OCI-LY7 (cell line): ENCODE measurements at regions not wholly inside any gene's neighbourhood (a gene's known extent, or its start where the extent isn't known, plus 50 kb on each side); places are given as distances from the start of the nearest gene placed in this dataset.

Source experiments
- EZH2phosphoT487 ChIP-seq: fragments of 200-600 bp; sonication (generic); IDR thresholded peaks from 2 replicates; pipeline ENCODE4 v1.6.1; 2018; ENCODE audit warnings: low read depth, borderline replicate concordance, mild to moderate bottlenecking, mixed run types, antibody characterized with exemption, low read length, moderate library complexity, mixed read lengths
- TF ChIP-seq, protein P1 (sequence below): fragments of 200-600 bp; sonication (generic); conservative IDR thresholded peaks from 2 replicates; pipeline ENCODE4 v1.5.1; 2014; ENCODE audit warnings: mild to moderate bottlenecking, antibody characterized with exemption, low read length, moderate library complexity, mixed read lengths

DNA sequence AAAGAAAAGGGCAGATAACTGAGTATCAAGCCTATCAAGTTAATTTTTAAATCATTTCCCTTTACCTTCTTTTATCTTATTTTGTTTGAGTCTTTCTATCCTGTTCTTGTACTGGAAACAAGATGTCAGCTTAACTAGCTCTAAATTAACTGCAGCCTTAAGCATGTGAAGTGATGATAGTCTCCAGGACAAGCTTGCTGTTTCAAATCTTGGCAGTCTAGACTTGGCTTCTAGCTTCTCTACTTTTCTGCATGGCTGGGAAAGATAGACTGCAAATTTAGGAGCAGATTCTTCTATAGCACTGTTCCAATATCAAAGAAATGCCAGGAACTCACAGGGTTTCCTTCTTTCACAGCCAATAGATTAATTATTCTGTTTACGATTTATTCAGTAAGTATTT is 1034.4 kb downstream of the TUSC7 start:
- TF ChIP-seq, protein P1, sequence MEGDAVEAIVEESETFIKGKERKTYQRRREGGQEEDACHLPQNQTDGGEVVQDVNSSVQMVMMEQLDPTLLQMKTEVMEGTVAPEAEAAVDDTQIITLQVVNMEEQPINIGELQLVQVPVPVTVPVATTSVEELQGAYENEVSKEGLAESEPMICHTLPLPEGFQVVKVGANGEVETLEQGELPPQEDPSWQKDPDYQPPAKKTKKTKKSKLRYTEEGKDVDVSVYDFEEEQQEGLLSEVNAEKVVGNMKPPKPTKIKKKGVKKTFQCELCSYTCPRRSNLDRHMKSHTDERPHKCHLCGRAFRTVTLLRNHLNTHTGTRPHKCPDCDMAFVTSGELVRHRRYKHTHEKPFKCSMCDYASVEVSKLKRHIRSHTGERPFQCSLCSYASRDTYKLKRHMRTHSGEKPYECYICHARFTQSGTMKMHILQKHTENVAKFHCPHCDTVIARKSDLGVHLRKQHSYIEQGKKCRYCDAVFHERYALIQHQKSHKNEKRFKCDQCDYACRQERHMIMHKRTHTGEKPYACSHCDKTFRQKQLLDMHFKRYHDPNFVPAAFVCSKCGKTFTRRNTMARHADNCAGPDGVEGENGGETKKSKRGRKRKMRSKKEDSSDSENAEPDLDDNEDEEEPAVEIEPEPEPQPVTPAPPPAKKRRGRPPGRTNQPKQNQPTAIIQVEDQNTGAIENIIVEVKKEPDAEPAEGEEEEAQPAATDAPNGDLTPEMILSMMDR: no peak
- no peak for TF ChIP-seq EZH2phosphoT487
